Ureter (tissue), 1 donor: ENCODE measurements at regions not wholly inside any gene's neighbourhood (a gene's known extent, or its start where the extent isn't known, plus 50 kb on each side); places are given as distances from the start of the nearest gene placed in this dataset.
"Not testable (repeated sequence)": the region's sequence is repeated elsewhere in the genome, so short reads cannot be mapped to it uniquely, and the experiment has no call there.

Experiments
- DNase-seq: peaks from one replicate; pipeline ENCODE4 v3.0.0-alpha.2; 2020; ENCODE audit warnings: low spot score
- donor health status: DM: yes; HTN: yes; CAD: no.

DNA sequence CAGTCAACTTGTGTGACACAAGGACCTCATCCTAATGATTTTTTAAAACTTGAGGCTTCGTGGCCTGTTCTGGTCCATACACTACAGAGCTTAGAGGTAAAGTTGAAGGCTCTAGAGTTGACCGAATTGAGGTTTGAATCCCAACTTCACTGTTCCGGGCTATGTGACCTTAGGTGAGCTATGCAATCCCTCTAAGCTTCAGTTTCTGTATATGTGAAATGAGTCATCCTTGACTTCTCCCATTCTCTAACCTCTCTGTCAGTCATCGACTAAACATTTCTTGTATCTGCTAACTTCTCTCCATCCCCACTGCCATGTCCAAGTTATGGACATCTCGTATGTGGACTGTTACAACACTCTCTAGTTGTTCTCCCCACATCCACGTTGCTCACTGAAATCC is 178.2 kb upstream of the TMEM45B start:
- no peak for DNase-seq

DNA sequence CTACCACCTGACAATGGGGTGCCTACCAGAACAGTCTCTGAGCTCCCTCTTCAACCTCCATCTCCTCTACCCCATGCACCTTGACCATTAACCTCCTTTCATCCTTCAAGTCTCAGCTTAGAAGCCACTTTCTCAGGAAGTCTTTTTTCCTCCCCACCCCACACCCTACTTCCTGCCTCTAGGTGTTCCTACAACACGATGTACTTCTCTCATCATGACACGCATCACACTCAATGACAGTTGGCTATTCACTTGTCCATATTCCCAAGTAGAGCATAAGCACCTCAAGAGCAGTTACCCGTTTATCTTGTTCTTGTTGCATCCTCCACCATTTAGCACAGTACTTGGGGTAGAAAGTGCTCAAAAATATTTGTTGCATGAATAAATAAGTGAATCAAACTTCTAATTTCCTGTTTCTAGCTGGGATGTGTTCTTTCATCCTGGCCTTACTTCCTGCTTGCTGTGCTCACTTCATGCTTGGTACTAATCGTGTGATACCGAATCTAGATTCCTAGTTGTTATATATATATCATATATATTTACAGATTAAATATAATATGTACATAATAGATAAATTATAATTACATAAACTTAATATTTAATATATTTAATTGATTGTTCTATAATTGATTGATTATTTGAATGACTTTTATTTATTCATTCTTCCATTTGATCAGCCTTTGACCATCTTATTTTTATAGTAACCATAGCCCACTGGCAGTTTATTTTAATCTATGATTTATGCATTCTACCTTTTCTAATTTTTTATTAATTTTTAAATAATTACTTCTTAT is 177.5 kb upstream of the TMEM45B start:
- DNase-seq, result no peak

DNA sequence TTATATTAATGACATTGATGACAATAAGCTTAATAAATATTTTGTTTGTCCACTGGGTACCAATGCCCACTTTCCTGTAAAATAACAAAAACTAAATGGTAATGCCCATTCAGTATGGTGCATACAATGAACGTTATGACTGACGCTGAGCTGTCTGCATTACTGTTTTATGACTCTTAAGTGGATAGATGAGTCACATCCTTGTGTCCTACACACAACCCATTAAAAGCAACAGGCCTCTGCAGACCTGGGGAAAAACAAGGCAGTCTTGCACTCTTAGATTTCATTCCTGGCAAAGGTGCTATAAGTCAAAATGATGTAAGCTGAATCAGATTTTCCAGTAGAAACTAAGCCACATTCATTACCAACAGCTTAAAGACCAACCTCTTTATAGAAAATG is 176.3 kb upstream of the TMEM45B start:
- DNase-seq, result no peak

DNA sequence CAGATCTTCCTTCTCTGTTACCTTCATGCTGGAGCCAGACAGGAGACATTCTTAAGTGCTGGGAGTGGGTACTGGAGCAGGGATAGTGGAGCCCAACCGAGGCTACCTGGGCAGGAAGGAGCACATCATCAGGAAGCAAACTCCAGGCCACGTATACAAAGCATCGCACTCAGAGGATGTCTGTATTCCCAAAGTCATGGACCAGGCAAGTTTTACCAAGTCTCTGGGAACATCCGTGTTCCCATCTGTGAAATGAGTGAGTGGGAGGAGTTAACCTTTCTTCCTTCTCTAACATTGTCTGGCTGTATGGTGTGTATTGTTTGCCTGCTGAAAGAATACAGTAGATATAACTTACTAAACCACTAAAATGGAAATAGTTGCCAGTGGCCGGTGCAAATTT is 175.0 kb upstream of the TMEM45B start:
- no peak for DNase-seq

DNA sequence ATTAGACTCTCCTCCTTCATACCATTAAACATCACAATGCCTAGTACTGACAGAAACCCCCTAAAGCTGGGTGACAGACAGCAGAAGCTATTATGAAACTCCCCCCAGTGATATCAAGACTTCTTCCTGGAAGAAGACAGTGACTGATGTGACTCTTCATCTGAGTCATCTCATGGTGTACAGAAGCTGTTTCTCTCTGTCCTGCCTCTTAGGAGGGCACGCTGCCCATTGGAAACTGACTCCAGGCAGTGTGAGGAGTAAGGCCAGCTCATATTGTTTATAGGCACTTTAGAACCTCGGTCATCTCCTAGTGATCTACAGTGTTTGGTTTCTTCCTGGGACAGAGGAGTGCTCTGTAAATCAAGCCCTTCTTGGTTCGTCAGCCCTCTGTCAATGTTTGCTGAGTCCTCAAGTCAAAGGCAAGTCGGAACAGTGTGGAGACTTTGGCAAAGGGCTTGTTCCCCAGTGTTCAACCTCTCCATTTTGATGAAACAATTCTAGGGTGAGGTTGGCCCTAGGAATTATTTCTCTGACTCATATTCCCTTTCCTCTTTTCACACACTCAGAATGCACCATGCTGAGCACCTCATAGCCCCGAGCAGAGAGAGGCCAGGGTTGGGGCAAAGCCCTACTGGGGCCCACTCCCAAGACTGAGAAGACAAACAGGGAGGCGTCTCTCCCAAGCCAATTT is 172.5 kb upstream of the TMEM45B start:
- no peak for DNase-seq

DNA sequence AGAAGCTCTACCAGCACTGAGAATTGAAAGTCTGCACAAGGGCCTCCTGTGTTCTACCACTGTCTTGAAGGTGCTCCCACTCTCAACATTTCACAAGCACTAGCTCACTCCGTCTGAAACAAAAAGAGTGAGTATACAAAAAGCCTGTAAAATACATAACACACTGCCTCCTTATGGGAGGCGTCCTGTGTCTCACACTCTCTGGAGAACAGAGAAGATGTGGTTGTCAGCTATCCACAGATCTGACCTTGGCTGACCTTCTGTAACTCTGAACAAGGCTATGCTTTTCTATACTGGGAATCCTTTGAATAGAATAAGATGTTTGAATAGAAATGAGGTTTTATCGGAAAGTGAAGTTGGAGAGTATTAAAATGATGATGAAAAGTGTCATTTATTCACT is 171.3 kb upstream of the TMEM45B start:
- DNase-seq, result no peak

DNA sequence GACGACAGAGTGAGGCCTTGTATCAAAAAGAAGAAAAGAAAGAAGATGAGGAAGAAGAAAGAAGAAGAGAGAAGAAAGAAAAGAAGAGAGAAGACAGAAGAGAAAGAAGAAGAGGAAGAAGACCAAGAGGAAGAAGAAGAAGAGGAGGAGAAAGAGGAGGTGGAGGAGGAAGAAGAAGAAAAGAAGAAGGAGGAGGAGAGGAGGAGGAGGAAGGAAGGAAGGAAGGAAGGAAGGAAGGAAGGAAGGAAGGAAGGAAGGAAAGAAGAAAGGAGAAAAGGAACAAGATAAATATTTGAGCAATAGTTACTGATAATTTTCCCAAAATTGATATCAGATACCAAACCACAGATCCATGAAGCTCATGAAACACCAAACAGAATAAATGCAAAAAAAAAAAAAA is 169.7 kb upstream of the TMEM45B start:
- no peak for DNase-seq

DNA sequence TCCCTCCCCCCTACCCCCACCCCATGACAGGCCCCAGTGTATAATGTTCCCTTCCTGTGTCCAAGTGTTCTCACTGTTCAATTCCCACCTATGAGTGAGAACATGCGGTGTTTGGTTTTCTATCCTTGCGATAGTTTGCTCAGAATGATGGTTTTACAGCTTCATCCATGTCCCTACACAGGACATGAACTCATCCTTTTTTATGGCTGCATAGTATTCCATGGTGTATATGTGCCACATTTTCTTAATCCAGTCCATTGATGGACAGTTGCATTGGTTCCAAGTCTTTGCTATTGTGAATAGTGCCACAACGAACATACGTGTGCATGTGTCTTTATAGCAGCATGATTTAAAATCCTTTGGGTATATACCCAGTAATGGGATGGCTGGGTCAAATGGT is 165.6 kb upstream of the TMEM45B start:
- DNase-seq, result not testable (repeated sequence)

DNA sequence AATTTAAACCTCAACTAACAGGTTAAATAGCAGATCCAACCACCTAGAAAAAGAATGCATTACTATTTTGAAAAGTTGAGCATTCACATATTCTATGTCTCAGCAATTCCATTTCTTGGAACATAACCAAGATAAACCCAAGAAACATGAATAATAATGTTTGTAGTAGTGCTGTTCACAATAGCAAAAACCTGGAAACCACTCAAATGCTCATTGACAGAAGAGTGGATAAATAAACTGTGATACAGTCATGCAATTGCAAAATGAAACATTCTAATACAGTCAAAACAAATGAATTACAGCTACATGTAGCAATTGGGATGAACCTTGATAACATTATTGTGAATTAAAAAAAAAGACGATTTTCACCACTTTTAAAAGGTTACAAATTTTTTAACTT is 162.8 kb upstream of the TMEM45B start:
- DNase-seq, result no peak

DNA sequence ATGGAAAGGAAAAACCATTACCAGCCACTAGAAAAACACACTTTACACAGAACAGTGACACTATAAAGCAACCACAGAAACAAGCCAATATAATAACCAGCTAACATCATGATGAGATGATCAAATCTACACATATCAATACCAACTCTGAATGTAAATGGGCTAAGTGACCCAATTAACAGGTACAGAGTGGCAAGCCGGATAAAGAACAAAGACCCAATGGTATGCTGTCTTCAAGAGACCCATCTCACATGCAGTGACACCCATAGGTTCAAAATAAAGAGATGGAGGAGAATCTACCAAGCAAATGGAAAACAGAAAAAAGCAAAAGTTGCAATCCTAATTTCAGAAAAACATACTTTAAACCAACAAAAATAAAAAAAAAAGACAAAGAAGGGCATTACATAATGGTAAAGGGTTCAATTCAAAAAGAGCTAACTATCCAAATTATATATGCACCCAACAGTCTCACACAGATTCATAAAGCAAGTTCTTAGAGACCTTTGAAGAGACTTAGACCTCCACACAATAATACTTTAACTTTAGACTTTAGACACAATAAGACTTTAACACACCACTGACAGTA is 160.3 kb upstream of the TMEM45B start:
- DNase-seq, result no peak

DNA sequence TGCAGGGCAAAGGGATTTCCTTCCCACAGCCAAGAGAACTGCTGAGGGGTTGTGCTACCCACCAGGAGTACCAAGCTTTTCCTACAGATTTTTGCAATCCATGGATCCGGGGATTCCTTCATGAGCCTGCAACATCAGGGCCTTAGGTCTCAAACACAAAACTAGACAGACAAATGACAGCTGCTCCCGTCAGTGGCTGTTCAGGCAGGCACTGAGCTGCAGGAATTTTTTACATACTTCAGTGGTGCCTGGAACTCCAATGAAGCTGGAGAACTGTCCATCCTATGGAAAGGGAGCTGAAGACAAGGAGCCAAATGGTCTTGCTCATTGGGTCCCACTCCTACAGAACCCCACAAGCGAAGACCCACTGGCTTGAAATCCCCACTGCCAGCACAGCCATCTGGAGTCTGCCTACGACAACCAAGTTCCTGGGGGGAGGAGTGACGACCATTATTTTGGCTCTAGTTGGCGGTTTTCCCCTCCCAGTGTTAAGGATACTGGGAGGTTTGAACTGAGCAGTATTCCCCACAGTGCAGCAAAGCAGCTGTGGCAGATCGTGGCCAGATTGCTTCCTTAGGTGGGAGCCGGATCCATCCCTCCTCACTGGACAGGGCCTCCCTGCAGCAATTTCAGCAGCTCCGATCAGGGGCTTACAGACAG is 157.7 kb upstream of the TMEM45B start:
- DNase-seq, result no peak

DNA sequence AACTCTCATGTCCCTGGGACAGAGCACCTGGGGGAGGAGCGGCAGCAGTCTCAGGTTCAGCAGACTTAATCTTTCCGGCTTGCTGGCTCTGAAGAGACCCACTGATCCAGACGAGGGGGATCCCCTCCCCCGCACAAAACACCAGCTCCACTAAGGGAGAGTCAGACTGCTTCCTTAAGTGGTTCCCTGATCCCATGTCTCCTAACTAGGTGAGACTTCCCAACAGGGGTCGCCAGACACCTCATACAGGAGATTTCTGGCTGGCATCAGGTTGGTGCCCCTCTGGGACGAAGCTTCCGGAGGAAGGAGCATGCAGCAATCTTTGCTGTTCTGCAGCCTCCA is 157.2 kb upstream of the TMEM45B start:
- no peak for DNase-seq

DNA sequence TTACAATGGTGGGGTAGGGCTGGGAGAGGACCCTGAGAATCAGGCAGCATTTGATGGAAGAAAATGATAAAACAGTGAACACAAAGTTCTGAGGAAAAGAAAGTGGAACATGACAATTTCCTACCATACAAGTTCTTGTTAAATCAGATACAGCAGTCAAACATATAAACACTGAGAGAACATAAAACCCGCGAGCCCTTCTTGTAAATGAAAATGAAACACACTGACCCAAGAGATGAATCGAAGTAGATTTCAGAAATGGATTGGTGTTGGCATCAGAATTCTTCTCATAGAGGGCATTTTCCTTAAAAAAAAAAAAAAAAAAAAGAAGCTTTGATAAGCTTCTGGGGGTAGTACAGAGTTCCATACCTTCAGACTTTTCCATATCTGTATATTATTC is 134.7 kb upstream of the TMEM45B start:
- DNase-seq, result no peak

DNA sequence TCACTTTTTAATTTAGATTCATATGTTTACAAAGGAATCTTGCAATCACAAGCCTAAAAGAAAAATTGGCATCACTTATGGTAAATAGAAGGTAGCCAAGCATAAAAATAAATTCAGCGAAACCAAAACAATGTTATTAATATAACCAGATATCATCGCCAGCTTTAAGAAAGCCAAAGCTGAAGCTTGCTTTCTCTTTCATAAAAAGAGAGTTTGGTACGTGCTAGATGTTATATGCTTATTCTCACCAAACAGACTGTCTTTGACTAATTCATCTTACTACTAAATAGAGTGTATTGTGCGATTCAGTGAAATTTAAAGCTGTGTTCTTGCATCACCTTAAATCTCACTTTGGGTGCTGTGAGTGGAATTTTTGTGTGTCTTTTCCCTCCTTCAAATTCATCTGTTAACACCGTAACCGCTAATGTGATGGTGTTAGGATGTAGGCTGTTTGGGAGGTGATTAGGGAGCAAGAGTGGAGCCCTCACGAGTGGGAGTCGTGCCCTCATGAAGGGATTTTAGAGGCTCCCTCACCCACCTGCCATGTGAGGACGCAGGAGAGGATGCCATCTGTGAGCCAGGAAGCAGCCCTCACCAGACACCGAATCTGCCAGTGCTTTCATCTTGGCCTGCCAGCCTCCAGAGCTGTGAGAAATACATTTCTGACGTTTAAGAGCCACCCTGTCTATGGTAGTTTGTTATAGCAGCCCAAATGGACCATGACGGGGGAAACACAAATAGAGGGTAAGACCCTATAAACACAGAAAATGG is 134.1 kb upstream of the TMEM45B start:
- DNase-seq, result no peak

DNA sequence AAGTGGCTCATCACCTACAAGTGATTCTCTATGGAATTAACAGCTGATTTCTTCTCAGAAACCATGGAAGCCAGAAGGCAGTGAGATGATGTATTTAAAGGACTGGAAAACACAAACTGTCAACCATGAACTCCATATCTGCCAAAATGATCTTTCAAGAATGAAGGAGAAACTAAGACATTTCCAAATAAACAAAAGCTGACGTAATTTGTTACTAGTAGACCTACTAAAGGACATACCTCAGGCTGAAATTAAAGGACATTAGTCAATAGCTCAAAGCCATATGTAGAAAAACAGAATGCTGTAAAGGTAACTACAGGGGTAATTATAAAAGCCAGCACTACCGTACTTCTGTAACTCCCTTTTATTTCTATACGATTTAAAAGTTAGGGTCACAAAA is 129.4 kb upstream of the TMEM45B start:
- DNase-seq, result no peak

DNA sequence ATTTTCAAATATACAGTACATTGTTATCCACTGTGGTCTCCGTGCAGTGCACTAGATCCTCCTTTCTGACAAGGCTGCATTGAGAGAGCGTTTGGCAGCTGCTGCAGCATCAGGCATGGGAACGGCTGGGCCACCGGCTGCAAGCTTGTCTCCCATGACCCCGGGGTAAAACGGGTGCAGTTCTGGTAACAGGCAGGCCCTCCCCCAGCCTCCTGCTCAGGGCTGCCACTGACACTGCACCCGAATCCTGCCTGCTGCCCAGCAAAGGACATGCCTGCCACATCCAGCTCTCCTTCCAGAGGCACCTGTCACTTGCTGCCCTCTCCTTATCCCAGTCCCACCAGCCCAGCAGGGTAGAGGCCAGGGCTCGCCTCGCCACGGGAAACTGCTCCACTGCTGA is 124.5 kb upstream of the TMEM45B start:
- no peak for DNase-seq

DNA sequence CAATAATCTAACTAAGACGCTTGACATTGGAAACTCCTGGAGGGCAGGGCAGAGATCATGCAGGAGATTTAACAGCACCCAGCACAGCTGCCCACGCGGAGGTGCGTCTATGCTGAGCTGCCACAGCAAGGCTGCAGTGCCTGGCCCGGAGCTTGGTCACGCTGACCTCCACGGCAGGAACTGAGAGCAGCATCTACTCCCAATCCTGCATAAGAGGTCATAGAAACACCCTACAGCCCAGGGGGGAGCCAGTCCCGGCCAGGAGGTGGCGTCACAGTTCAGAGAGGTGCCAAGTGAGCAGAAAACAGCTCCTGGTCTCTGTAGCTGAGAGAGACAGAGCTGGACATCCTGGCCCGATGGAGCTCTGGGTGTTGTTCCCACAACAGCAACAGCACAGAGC is 121.1 kb upstream of the TMEM45B start:
- DNase-seq, result no peak

DNA sequence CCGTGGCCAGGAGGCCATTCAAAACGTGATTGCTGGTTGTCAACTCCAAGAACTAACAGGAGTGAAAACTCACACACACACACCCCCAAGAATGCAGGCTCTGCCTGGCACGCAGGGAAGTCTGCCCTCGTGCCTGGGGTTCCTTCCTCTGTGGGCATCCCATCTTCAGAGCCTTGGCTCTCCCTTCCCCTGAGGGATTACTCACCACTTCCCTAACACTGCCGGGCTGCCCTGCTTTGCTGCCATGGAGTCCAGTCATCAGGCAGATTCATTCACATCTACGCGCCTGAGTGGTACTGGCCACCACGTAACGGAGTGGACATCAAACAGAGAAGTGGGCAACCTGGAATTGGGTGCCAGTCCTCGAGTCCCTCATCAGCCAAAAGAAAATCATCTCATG is 120.7 kb upstream of the TMEM45B start:
- DNase-seq, result no peak

DNA sequence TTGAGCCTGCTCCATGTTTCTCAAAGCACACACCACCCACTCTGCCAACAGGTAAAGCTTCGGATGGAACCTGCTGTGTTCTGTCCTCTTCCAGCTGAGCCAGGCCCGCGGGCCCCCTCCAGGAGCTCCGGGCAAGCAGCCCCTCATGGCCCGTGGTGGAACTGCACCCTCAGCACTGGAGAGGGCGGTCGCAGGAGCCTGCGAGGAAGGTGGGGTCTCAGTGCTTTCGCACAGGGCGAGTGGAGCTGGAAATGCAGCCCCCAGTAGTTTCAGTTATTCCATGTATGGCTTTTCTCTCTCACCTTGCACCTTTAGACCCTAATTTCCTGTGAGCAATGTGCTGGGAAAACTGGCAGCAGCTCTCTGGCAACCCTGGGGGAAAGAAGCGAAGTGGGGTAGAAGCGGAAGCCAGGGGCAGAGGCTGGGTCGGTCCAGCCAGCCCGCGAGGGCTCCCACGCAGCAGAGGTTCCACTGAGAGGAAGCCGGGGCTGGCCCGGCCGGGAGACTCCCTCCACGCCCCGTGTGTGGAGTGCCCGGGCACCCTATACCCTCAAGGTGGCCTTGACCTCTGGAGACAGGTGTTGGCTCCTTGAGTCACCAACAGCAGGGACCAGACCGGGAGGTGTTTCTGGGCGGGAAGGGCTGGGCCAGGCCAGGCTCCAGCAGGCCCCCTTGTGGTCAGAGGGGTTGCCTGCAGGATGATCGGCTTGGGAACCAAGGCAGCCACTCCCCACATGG is 119.9 kb upstream of the TMEM45B start:
- DNase-seq, result peak; percentile 70

DNA sequence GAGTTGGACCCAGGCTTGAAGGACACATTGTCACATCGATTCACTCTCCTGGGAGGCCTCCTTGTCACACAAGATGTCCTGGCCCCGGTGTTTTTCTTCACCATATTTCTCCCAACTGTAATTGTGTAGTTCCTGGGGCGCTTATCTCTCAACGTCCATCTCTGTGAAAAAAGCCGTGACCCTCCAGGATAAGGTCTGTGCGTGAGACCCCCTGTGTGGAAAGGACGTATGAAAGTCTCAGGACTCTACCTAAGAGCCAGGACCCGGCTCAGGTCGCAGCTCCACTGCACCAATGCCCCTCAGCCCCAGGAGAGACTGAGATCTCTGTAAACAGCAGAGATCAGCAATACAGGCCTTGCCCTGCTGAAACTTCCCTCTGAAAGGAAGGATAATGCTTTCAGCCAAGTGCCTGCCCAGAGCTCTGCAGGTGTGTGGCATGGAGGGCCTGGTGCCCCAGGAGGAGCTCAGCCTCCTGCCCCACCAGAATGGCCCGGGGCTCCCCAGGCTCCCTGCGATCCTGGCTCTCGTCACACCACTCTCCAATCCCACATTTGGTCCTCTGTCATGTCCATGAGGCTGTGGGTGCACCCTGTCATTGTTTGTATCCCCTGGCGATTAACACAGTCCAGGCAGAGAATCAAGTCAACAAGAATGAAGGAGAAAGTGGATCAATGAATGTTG is 119.2 kb upstream of the TMEM45B start:
- DNase-seq, result no peak

DNA sequence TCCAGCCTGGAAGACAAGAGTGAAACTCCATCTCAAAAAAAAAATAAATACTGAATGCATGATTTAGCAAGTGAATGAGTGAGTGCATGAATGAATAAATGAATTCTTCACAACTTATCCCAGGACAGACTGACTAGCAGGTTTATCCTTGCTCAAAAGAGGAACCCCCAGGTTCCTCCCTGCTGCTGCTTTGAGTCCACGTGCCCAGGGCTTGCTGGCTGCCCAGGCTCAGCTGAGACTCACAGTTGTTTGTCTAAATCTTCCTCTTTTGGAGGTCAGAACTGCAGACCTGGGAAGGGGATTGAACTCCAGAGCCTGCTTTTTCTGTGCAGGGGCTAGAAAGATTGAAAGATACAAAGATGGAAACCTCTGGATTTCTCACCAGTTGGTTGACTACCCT is 117.4 kb upstream of the TMEM45B start:
- no peak for DNase-seq
